Epithelial cell of proximal tubule (primary cell): ENCODE measurements at regions not wholly inside any gene's neighbourhood (a gene's known extent, or its start where the extent isn't known, plus 50 kb on each side); places are given as distances from the start of the nearest gene placed in this dataset.

ENCODE experiments used
- DNase-seq: peaks from one replicate; pipeline ENCODE4 v3.0.0-alpha.2; 2011; ENCODE audit warnings: low read depth
- H3K4me3 ChIP-seq: 2 replicates; pipeline ENCODE4 v1.5.1; 2011; ENCODE audit warnings: low read depth, mild to moderate bottlenecking, low read length
- CTCF ChIP-seq: conservative IDR thresholded peaks from 2 replicates; pipeline ENCODE4 v1.5.1; 2012; ENCODE audit warnings: low read depth, mild to moderate bottlenecking, low read length

GRCh38 chr5:68962757-68963484, 130.9 kb upstream of the SLC30A5 start:
- peak; percentile 10 for DNase-seq
- peak; percentile 93 for TF ChIP-seq CTCF
- no peak overlapping the region for H3K4me3 ChIP-seq

GRCh38 chr5:68964679-68965078, 129.1 kb upstream of the SLC30A5 start:
- no peak for TF ChIP-seq CTCF
- no peak for DNase-seq
- H3K4me3 ChIP-seq = no peak overlapping the region

GRCh38 chr5:68965926-68966325, 127.9 kb upstream of the SLC30A5 start:
- TF ChIP-seq CTCF = no peak
- no peak for DNase-seq
- no peak overlapping the region for H3K4me3 ChIP-seq

- no peak for DNase-seq
- H3K4me3 ChIP-seq = no peak overlapping the region
- TF ChIP-seq CTCF = no peak
Observed at GRCh38 chr5:68966596-68966995, 127.2 kb upstream of the SLC30A5 start.

GRCh38 chr5:68968429-68968828, 125.4 kb upstream of the SLC30A5 start:
- DNase-seq = no peak
- no peak for TF ChIP-seq CTCF
- no peak overlapping the region for H3K4me3 ChIP-seq

GRCh38 chr5:68970617-68971016, 123.2 kb upstream of the SLC30A5 start:
- H3K4me3 ChIP-seq = no peak overlapping the region
- TF ChIP-seq CTCF = no peak
- DNase-seq = no peak

- no peak for DNase-seq
- no peak for TF ChIP-seq CTCF
- no peak overlapping the region for H3K4me3 ChIP-seq
Observed at GRCh38 chr5:68973696-68974095, 120.1 kb upstream of the SLC30A5 start.
